ENCODE measurements at regions not wholly inside any gene's neighbourhood (a gene's known extent, or its start where the extent isn't known, plus 50 kb on each side); places are given as distances from the start of the nearest gene placed in this dataset.

DNA sequence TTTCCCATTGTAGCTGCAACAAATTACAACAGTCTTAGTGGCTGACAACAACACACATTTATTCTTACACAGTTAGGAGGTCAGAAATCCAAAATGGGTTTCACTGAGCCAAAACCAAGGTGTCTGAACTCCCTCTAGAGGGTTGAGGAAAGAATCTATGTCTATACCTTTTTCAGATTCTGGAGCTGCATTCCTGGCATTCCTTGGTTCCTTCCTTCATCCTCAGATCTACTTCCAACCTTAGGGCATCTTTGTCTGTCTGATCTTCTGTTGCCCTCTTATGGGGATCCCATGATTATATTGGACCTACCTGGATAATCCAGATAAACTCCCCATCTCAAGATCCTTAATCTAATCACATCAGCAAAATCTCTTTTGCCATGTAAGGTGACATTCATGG is 540.9 kb upstream of the MAP3K7 start:
- TF ChIP-seq, protein P1, sequence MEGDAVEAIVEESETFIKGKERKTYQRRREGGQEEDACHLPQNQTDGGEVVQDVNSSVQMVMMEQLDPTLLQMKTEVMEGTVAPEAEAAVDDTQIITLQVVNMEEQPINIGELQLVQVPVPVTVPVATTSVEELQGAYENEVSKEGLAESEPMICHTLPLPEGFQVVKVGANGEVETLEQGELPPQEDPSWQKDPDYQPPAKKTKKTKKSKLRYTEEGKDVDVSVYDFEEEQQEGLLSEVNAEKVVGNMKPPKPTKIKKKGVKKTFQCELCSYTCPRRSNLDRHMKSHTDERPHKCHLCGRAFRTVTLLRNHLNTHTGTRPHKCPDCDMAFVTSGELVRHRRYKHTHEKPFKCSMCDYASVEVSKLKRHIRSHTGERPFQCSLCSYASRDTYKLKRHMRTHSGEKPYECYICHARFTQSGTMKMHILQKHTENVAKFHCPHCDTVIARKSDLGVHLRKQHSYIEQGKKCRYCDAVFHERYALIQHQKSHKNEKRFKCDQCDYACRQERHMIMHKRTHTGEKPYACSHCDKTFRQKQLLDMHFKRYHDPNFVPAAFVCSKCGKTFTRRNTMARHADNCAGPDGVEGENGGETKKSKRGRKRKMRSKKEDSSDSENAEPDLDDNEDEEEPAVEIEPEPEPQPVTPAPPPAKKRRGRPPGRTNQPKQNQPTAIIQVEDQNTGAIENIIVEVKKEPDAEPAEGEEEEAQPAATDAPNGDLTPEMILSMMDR (IDR thresholded peaks at IDR 0.05) = no peak
- TF ChIP-seq POLR2A (IDR thresholded peaks at IDR 0.05) = no peak
